ENCODE measurements at regions not wholly inside any gene's neighbourhood (a gene's known extent, or its start where the extent isn't known, plus 50 kb on each side); places are given as distances from the start of the nearest gene placed in this dataset.

DNA sequence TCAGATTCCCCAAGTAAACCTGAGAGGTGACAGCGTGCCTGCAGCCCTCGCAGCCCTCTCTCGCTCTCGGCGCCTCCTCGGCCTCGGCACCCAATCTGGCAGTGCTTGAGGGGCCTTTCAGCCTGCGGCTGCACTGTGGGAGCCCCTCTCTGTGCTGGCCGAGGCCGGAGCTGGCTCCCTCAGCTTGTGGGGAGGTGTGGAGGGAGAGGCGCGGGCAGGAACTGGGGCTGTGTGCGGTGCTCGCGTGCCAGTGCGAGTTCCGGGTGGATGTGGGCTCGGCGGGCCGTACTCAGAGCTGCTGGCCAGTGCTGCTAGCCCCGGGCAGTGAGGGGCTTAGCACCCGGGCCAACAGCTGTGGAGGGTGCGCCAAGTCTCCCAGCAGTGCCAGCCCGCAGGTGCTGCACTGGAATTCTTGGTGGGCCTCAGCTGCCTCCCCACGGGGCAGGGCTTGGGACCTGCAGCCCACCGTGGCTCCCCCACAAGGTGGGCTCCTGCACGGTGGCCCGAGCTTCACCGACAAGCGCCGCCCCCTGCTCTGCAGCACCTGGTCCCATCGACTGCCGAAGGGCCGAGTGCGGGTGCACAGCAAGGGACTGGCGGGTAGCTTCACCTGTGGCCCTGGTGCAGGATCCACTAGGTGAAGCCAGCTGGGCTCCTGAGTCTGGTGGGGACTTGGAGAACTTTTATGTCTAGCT lies 809.7 kb upstream of the ADGRB3 start:
- H3K36me3 ChIP-seq (ENCODE audit: insufficient read depth, low read length), result no peaks in the 10 kb centered on the region
- Mint-ChIP-seq H3K4me1 (ENCODE audit: low read depth) (no peaks in the 10 kb centered on the region), H3K27me3 (no peaks in the 10 kb centered on the region), H3K27ac (no peak overlapping the region), H3K9me3 (peaks cover 11% of the 10 kb centered on the region), H3K4me3 (no peak overlapping the region), H3K36me3 (ENCODE audit: low read depth) (no peaks in the 10 kb centered on the region)
- H3K27me3 ChIP-seq (ENCODE audit: control insufficient read depth in 1 of 2, insufficient read depth in 2 of 2, low read length in 2 of 2), result no peaks in the 10 kb centered on the region
- no peak overlapping the region for H3K27ac ChIP-seq (ENCODE audit: low read depth in 1 of 2, low read length in 2 of 2)
- H3K4me3 ChIP-seq (ENCODE audit: low read length), result no peak overlapping the region
- TF ChIP-seq, protein P1, sequence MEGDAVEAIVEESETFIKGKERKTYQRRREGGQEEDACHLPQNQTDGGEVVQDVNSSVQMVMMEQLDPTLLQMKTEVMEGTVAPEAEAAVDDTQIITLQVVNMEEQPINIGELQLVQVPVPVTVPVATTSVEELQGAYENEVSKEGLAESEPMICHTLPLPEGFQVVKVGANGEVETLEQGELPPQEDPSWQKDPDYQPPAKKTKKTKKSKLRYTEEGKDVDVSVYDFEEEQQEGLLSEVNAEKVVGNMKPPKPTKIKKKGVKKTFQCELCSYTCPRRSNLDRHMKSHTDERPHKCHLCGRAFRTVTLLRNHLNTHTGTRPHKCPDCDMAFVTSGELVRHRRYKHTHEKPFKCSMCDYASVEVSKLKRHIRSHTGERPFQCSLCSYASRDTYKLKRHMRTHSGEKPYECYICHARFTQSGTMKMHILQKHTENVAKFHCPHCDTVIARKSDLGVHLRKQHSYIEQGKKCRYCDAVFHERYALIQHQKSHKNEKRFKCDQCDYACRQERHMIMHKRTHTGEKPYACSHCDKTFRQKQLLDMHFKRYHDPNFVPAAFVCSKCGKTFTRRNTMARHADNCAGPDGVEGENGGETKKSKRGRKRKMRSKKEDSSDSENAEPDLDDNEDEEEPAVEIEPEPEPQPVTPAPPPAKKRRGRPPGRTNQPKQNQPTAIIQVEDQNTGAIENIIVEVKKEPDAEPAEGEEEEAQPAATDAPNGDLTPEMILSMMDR (IDR thresholded peaks at IDR 0.05), result no peak
- ATAC-seq (ENCODE audit: poor library complexity) (no peak), DNase-seq (peak in 1 of 14 experiments; percentile 4)
- peaks cover 0 to 11% of the 10 kb centered on the region in 2 experiments for H3K9me3 ChIP-seq (ENCODE audit: control insufficient read depth in 1 of 2, insufficient read depth in 1 of 2, low read length in 2 of 2)
- CTCF ChIA-PET, result no interaction called here
- no peaks in the 10 kb centered on the region for H3K4me1 ChIP-seq (ENCODE audit: insufficient read depth, low read length)
- intact Hi-C loops (cut with DNase I, micrococcal nuclease), result no loop called here
- POLR2A ChIA-PET, result no interaction called here

DNA sequence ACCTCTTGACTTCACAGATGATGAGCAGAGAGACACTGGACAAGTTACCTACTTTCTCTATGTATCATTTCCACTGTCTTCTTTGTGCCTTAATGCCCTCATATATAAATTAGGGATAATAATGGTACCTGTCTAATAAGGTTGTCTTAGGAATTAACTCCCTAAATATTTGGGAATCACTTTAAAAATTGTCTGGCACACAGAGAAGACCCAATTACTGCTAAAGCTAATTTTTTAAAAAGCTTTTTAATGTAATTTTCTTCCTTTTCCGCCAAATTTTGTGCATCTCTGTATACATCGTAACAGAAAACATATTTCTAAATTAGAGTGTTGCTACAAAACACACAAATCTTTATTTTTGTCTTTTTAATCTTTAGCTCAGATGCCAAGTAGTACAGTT lies 816.8 kb upstream of the ADGRB3 start:
- ChIA-PET CTCF (no interaction called here), POLR2A (no interaction called here)
- TF ChIP-seq, protein P1 (IDR thresholded peaks at IDR 0.05), result no peak
- H3K27me3 ChIP-seq (ENCODE audit: control insufficient read depth in 1 of 2, insufficient read depth in 2 of 2, low read length in 2 of 2), result no peaks in the 10 kb centered on the region
- Mint-ChIP-seq H3K4me1 (ENCODE audit: low read depth) (no peaks in the 10 kb centered on the region), H3K4me3 (no peak overlapping the region), H3K36me3 (ENCODE audit: low read depth) (no peaks in the 10 kb centered on the region), H3K9me3 (peaks cover 16% of the 10 kb centered on the region), H3K27ac (no peak overlapping the region), H3K27me3 (no peaks in the 10 kb centered on the region)
- no peaks in the 10 kb centered on the region for H3K36me3 ChIP-seq (ENCODE audit: insufficient read depth, low read length)
- no peak for ATAC-seq (ENCODE audit: poor library complexity)
- intact Hi-C loops (cut with DNase I, micrococcal nuclease), result no loop called here
- H3K9me3 ChIP-seq (ENCODE audit: control insufficient read depth in 1 of 2, insufficient read depth in 1 of 2, low read length in 2 of 2), result peaks cover 2 to 11% of the 10 kb centered on the region in 2 experiments
- DNase-seq, result no peak
- no peaks in the 10 kb centered on the region for H3K4me1 ChIP-seq (ENCODE audit: insufficient read depth, low read length)
- no peak overlapping the region for H3K27ac ChIP-seq (ENCODE audit: low read depth in 1 of 2, low read length in 2 of 2)
- H3K4me3 ChIP-seq (ENCODE audit: low read length), result no peak overlapping the region

DNA sequence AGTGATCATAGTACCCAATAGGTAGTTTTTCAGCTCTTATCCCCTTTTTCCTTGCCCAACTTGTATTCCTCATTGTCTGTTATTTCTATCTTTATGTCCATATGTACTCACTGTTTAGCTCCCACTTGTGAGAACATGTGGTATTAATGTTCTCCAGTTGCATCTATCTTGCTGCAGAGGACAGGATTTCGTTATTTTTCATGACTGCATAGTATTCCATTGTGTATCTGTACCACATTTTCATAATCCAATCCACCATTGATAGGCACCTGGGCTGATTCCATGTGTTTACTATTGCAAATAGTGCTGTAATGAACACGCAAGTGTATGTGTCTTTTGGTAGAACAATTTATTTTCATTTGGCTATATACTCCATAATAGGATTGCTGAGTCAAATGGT lies 819.5 kb upstream of the ADGRB3 start:
- peaks cover 0 to 11% of the 10 kb centered on the region in 2 experiments for H3K9me3 ChIP-seq (ENCODE audit: control insufficient read depth in 1 of 2, insufficient read depth in 1 of 2, low read length in 2 of 2)
- H3K4me1 ChIP-seq (ENCODE audit: insufficient read depth, low read length), result no peaks in the 10 kb centered on the region
- DNase-seq (no peak), ATAC-seq (ENCODE audit: poor library complexity) (no peak)
- intact Hi-C loops (cut with DNase I, micrococcal nuclease), result no loop called here
- no peaks in the 10 kb centered on the region for H3K27me3 ChIP-seq (ENCODE audit: control insufficient read depth in 1 of 2, insufficient read depth in 2 of 2, low read length in 2 of 2)
- H3K27ac Mint-ChIP-seq, result no peak overlapping the region
- ChIA-PET POLR2A (no interaction called here), CTCF (no interaction called here)
- TF ChIP-seq, protein P1 (IDR thresholded peaks at IDR 0.05), result no peak
- no peaks in the 10 kb centered on the region for H3K4me1 Mint-ChIP-seq (ENCODE audit: low read depth)
- H3K4me3 Mint-ChIP-seq, result no peak overlapping the region
- no peaks in the 10 kb centered on the region for H3K36me3 Mint-ChIP-seq (ENCODE audit: low read depth)
- H3K9me3 Mint-ChIP-seq, result peaks cover 16% of the 10 kb centered on the region
- H3K4me3 ChIP-seq (ENCODE audit: low read length), result no peak overlapping the region
- H3K27ac ChIP-seq (ENCODE audit: low read depth in 1 of 2, low read length in 2 of 2), result no peak overlapping the region
- no peaks in the 10 kb centered on the region for H3K36me3 ChIP-seq (ENCODE audit: insufficient read depth, low read length)
- H3K27me3 Mint-ChIP-seq, result no peaks in the 10 kb centered on the region
